Lung (tissue), 11 donors: ENCODE measurements at regions not wholly inside any gene's neighbourhood (a gene's known extent, or its start where the extent isn't known, plus 50 kb on each side); places are given as distances from the start of the nearest gene placed in this dataset.

Source experiments
- ATAC-seq: fragments of 200-7000 bp; cut with Tn5 transposase; one replicate; pipeline ENCODE4 v1.9.1; 2020; ENCODE audit warnings: moderate number of reproducible peaks; ENCODE audit not compliant: insufficient read depth, low FRiP score
- DNase-seq, 3 donors: peaks; one replicate each; pipeline ENCODE4 v3.0.0-alpha.2; 2013 to 2017
- H3K27ac ChIP-seq, 2 donors: one replicate each; pipeline ENCODE4 v1.5.1; 2013; ENCODE audit warnings: mild to moderate bottlenecking in 2 of 2, moderate library complexity in 2 of 2, control low read depth in 1 of 2, inconsistent platforms in 1 of 2, low read depth in 1 of 2, low read length in 1 of 2
- H3K27me3 ChIP-seq, 3 donors: one replicate each; pipeline ENCODE4 v1.5.1; 2013; ENCODE audit warnings: low read length in 2 of 3; ENCODE audit not compliant: control insufficient read depth in 3 of 3, insufficient read depth in 3 of 3
- H3K36me3 ChIP-seq, 4 donors: one replicate each; pipeline ENCODE4 v1.5.1; 2013; ENCODE audit warnings: low read length in 4 of 4, mild to moderate bottlenecking in 1 of 4, moderate library complexity in 1 of 4; ENCODE audit not compliant: control insufficient read depth in 4 of 4, insufficient read depth in 4 of 4
- H3K4me1 ChIP-seq, 5 donors: one replicate each; pipeline ENCODE4 v1.5.1; 2013; ENCODE audit warnings: low read length in 5 of 5, mild to moderate bottlenecking in 2 of 5, moderate library complexity in 1 of 5; ENCODE audit not compliant: control insufficient read depth in 5 of 5, insufficient read depth in 5 of 5
- H3K4me3 ChIP-seq: one replicate; pipeline ENCODE4 v1.5.1; 2013; ENCODE audit warnings: mild to moderate bottlenecking, control low read depth, moderate library complexity
- H3K9ac ChIP-seq, 2 donors: one replicate each; pipeline ENCODE4 v1.5.1; 2013; ENCODE audit warnings: low read length in 2 of 2, control low read depth in 1 of 2; ENCODE audit not compliant: insufficient read depth in 1 of 2
- H3K9me3 ChIP-seq, 4 donors: one replicate each; pipeline ENCODE4 v1.5.1; 2013; ENCODE audit warnings: low read length in 3 of 4, mild to moderate bottlenecking in 1 of 4, moderate library complexity in 1 of 4; ENCODE audit not compliant: control insufficient read depth in 4 of 4, insufficient read depth in 3 of 4
- CTCF ChIP-seq: IDR thresholded peaks from 2 replicates; pipeline ENCODE4 v1.5.1; 2012; ENCODE audit warnings: mild to moderate bottlenecking; ENCODE audit errors: control extremely low read depth, extremely low read depth
- WGBS, 2 donors: extraction: QIAGEN DNeasy Blood & Tissue Kit; methylation state at CpG; one replicate each; pipeline ENCODE4 v1.1.7; 2013; 5-methylcytosine and 5-hydroxymethylcytosine counted together
- donor health status: control.
- donor health status: control.
- donor health status: Bipolar disorder and iron deficiency.
- donor health status: healthy.
- donor health status: DM: yes; HTN: yes; CAD: no.

- ATAC-seq (no peak), DNase-seq (no peak)
- Histone ChIP-seq H3K9ac (no peak overlapping the region), H3K4me3 (no peak overlapping the region), H3K27ac (no peak overlapping the region), H3K27me3 (no peaks in the 10 kb centered on the region), H3K4me1 (no peaks in the 10 kb centered on the region), H3K9me3 (no peaks in the 10 kb centered on the region), H3K36me3 (no peaks in the 10 kb centered on the region)
- TF ChIP-seq CTCF: no peak
- 94 to 95% methylated on average over 1 of the region's 1 CpG for WGBS, 2 donors
Measured at GRCh38 chr20:52708137-52708536, 264.0 kb upstream of the TSHZ2 start.

- ATAC-seq (no peak), DNase-seq (no peak)
- no peaks in the 10 kb centered on the region for H3K27me3 ChIP-seq
- H3K9me3 ChIP-seq: no peaks in the 10 kb centered on the region
- no peaks in the 10 kb centered on the region for H3K36me3 ChIP-seq
- H3K4me1 ChIP-seq: no peaks in the 10 kb centered on the region
- H3K9ac ChIP-seq: no peak overlapping the region
- no peak overlapping the region for H3K27ac ChIP-seq
- no peak overlapping the region for H3K4me3 ChIP-seq
- TF ChIP-seq CTCF: no peak
- WGBS, 2 donors: 78 to 80% methylated on average over 1 of the region's 1 CpG
Measured at GRCh38 chr20:52704553-52704952, 267.6 kb upstream of the TSHZ2 start.

GRCh38 chr20:52688345-52688744 lies 283.8 kb upstream of the TSHZ2 start:
- Histone ChIP-seq H3K9ac (no peak overlapping the region), H3K36me3 (no peaks in the 10 kb centered on the region), H3K27ac (no peak overlapping the region), H3K27me3 (peaks cover 0 to 2% (median 0%) of the 10 kb centered on the region in 3 donors), H3K9me3 (peaks cover 0 to 2% (median 0%) of the 10 kb centered on the region in 4 donors), H3K4me1 (no peaks in the 10 kb centered on the region), H3K4me3 (no peak overlapping the region)
- no peak for TF ChIP-seq CTCF
- 61 to 81% methylated on average over 2 of the region's 2 CpGs for WGBS, 2 donors
- no peak for DNase-seq
- no peak for ATAC-seq

- H3K27ac ChIP-seq: no peak overlapping the region
- no peaks in the 10 kb centered on the region for H3K36me3 ChIP-seq
- peaks cover 0 to 2% (median 0%) of the 10 kb centered on the region in 3 donors for H3K27me3 ChIP-seq
- peaks cover 0 to 2% (median 0%) of the 10 kb centered on the region in 4 donors for H3K9me3 ChIP-seq
- no peaks in the 10 kb centered on the region for H3K4me1 ChIP-seq
- 62 to 67% methylated on average over 5 of the region's 5 CpGs for WGBS, 2 donors
- no peak overlapping the region for H3K9ac ChIP-seq
- no peak for TF ChIP-seq CTCF
- ATAC-seq (no peak), DNase-seq (peak in 1 of 3 donors; percentile 32)
- no peak overlapping the region for H3K4me3 ChIP-seq
Measured at GRCh38 chr20:52684905-52685304, 287.3 kb upstream of the TSHZ2 start.
